Liver (tissue), 8 donors: ENCODE measurements at regions not wholly inside any gene's neighbourhood (a gene's known extent, or its start where the extent isn't known, plus 50 kb on each side); places are given as distances from the start of the nearest gene placed in this dataset.

Experiments
- DNase-seq: peaks from one replicate; pipeline ENCODE4 v3.0.0-alpha.2; 2017; ENCODE audit warnings: low spot score
- H3K27ac ChIP-seq, 2 donors: one replicate each; pipeline ENCODE4 v1.7.0; 2013; ENCODE audit warnings: inconsistent platforms in 2 of 2, low read length in 2 of 2, control low read depth in 1 of 2, low read depth in 1 of 2, mild to moderate bottlenecking in 1 of 2
- H3K27me3 ChIP-seq, 4 donors: one replicate each; pipeline versions ENCODE4 v1.6.1 to v1.7.0; 2013; ENCODE audit warnings: low read length in 3 of 4, inconsistent platforms in 1 of 4, mild to moderate bottlenecking in 1 of 4, moderate library complexity in 1 of 4; ENCODE audit not compliant: control insufficient read depth in 4 of 4, insufficient read depth in 4 of 4
- H3K36me3 ChIP-seq, 4 donors: one replicate each; pipeline versions ENCODE4 v1.6.1 to v1.7.0; 2013; ENCODE audit warnings: low read length in 3 of 4, mild to moderate bottlenecking in 3 of 4, low read depth in 1 of 4, moderate library complexity in 1 of 4; ENCODE audit not compliant: control insufficient read depth in 4 of 4, insufficient read depth in 3 of 4
- H3K4me1 ChIP-seq, 4 donors: one replicate each; pipeline versions ENCODE4 v1.6.1 to v1.7.0; 2013; ENCODE audit warnings: low read length in 3 of 4, mild to moderate bottlenecking in 3 of 4, moderate library complexity in 1 of 4; ENCODE audit not compliant: control insufficient read depth in 4 of 4, insufficient read depth in 4 of 4
- H3K4me3 ChIP-seq, 3 donors: one replicate each; pipeline versions ENCODE4 v1.6.1 to v1.7.0; 2013; ENCODE audit warnings: low read length in 3 of 3, control low read depth in 1 of 3, low read depth in 1 of 3, mild to moderate bottlenecking in 1 of 3
- H3K9ac ChIP-seq, 2 donors: one replicate each; pipeline ENCODE4 v1.7.0; 2013; ENCODE audit warnings: low read length in 2 of 2, mild to moderate bottlenecking in 2 of 2, moderate library complexity in 2 of 2, control low read depth in 1 of 2, low read depth in 1 of 2
- H3K9me3 ChIP-seq, 4 donors: one replicate each; pipeline versions ENCODE4 v1.6.1 to v1.7.0; 2013; ENCODE audit warnings: low read length in 3 of 4; ENCODE audit not compliant: control insufficient read depth in 4 of 4
- ATF3 ChIP-seq: IDR thresholded peaks from 2 replicates; pipeline ENCODE4 v1.6.1; 2016; ENCODE audit warnings: antibody characterized with exemption
- CTCF ChIP-seq: fragments of 150-350 bp; IDR thresholded peaks from 2 replicates; pipeline ENCODE4 v1.5.1; 2017; ENCODE audit warnings: improper control_type of control experiment, low read depth, low read length; ENCODE audit not compliant: missing input control
- EGR1 ChIP-seq, 2 donors: IDR thresholded peaks; 2 replicates each; pipeline ENCODE4 v1.6.1; 2016 to 2018; ENCODE audit warnings: antibody characterized with exemption in 2 of 2, low read depth in 2 of 2
- FOXA1 ChIP-seq: IDR thresholded peaks from 2 replicates; pipeline ENCODE4 v1.6.1; 2016; ENCODE audit warnings: antibody characterized with exemption
- FOXA2 ChIP-seq: IDR thresholded peaks from 2 replicates; pipeline ENCODE4 v1.6.1; 2016; ENCODE audit warnings: antibody characterized with exemption
- GABPA ChIP-seq, 2 donors: IDR thresholded peaks in 1 of 2; conservative IDR thresholded peaks in 1 of 2; 2 replicates each; pipeline ENCODE4 v1.6.1; 2016; ENCODE audit warnings: antibody characterized with exemption in 2 of 2, mild to moderate bottlenecking in 1 of 2, moderate library complexity in 1 of 2
- HNF4A ChIP-seq, 2 donors: conservative IDR thresholded peaks; 2 replicates each; pipeline ENCODE4 v1.6.1; 2016; ENCODE audit warnings: antibody characterized with exemption in 2 of 2, mild to moderate bottlenecking in 2 of 2
- HNF4G ChIP-seq: IDR thresholded peaks from 2 replicates; pipeline ENCODE4 v1.6.1; 2016; ENCODE audit warnings: antibody characterized with exemption
- JUND ChIP-seq, 2 donors: IDR thresholded peaks; 2 replicates each; pipeline ENCODE4 v1.6.1; 2016; ENCODE audit warnings: antibody characterized with exemption in 2 of 2
- NR2F2 ChIP-seq: IDR thresholded peaks from 2 replicates; pipeline ENCODE4 v1.6.1; 2016; ENCODE audit warnings: antibody characterized with exemption
- RAD21 ChIP-seq, 2 donors: IDR thresholded peaks; 2 replicates each; pipeline ENCODE4 v1.6.1; 2016; ENCODE audit warnings: antibody characterized with exemption in 2 of 2, mild to moderate bottlenecking in 2 of 2
- REST ChIP-seq: IDR thresholded peaks from 2 replicates; pipeline ENCODE4 v1.6.1; 2016; ENCODE audit warnings: antibody characterized with exemption, mild to moderate bottlenecking
- RXRA ChIP-seq, 2 donors: IDR thresholded peaks; 2 replicates each; pipeline ENCODE4 v1.6.1; 2017 to 2018; ENCODE audit warnings: antibody characterized with exemption in 2 of 2, mild to moderate bottlenecking in 1 of 2
- SP1 ChIP-seq: IDR thresholded peaks from 2 replicates; pipeline ENCODE4 v1.6.1; 2018; ENCODE audit warnings: antibody characterized with exemption, mild to moderate bottlenecking
- TAF1 ChIP-seq: conservative IDR thresholded peaks from 2 replicates; pipeline ENCODE4 v1.6.1; 2016; ENCODE audit warnings: antibody characterized with exemption, mild to moderate bottlenecking
- YY1 ChIP-seq: IDR thresholded peaks from 2 replicates; pipeline ENCODE4 v1.6.1; 2016; ENCODE audit warnings: antibody characterized with exemption, mild to moderate bottlenecking
- WGBS: extraction: QIAGEN DNeasy Blood & Tissue Kit; methylation state at CpG from one replicate; pipeline ENCODE4 v1.1.7; 2013; 5-methylcytosine and 5-hydroxymethylcytosine counted together
- TF ChIP-seq, protein P1 (sequence below): IDR thresholded peaks from 2 replicates; pipeline ENCODE4 v1.6.1; 2016; ENCODE audit warnings: antibody characterized with exemption
- TF ChIP-seq, protein P2 (sequence below): IDR thresholded peaks from 2 replicates; pipeline ENCODE4 v1.6.1; 2016; ENCODE audit warnings: antibody characterized with exemption
- donor health status: healthy.
- donor health status: healthy.
- donor health status: healthy.
- donor health status: healthy.
- donor health status: healthy.

DNA sequence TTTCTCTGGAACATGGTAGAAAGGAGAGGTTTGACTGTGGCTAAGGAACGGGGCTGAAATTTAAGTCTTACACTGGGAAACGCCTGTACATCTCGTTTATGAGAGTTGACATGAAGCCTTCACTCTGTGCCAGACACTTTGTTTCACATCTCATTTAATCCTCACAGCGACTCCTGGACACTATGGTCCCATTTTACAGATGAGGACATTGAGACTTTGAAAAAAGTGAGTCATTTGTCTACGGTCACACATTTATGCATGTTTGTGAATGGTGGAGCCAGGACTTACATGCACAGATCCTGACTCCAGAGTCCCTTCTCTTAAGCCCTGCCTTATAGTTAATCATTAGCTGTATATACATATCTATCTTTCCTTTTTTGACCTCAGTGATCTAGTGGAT lies 318.4 kb upstream of the EEF2KMT start (continued):
- TF ChIP-seq NR2F2 = no peak
- no peak for TF ChIP-seq RAD21 (IDR thresholded peaks at IDR 0.05)
- TF ChIP-seq, protein P1, sequence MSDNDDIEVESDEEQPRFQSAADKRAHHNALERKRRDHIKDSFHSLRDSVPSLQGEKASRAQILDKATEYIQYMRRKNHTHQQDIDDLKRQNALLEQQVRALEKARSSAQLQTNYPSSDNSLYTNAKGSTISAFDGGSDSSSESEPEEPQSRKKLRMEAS = no peak
- no peak for TF ChIP-seq YY1
- no peak for TF ChIP-seq GABPA (IDR thresholded peaks at IDR 0.05 in 1 of 2, conservative IDR thresholded peaks at IDR 0.05 in 1 of 2)

GRCh38 chr16:5415123-5415522 lies 317.5 kb upstream of the EEF2KMT start:
- no peak for DNase-seq
- Histone ChIP-seq H3K4me3 (no peak overlapping the region), H3K27me3 (no peaks in the 10 kb centered on the region), H3K4me1 (no peaks in the 10 kb centered on the region), H3K9ac (no peak overlapping the region), H3K27ac (no peak overlapping the region), H3K36me3 (no peaks in the 10 kb centered on the region), H3K9me3 (no peaks in the 10 kb centered on the region)
- no peak for TF ChIP-seq CTCF
- no peak for TF ChIP-seq YY1
- no peak for TF ChIP-seq RXRA (IDR thresholded peaks at IDR 0.05)
- no peak for TF ChIP-seq FOXA2
- TF ChIP-seq FOXA1 = no peak
- no peak for TF ChIP-seq JUND (IDR thresholded peaks at IDR 0.05)
- TF ChIP-seq NR2F2 = no peak
- TF ChIP-seq ATF3 = no peak
- TF ChIP-seq EGR1 (IDR thresholded peaks at IDR 0.05; ENCODE audit: low read depth in 2 of 2) = no peak
- no peak for TF ChIP-seq GABPA (IDR thresholded peaks at IDR 0.05 in 1 of 2, conservative IDR thresholded peaks at IDR 0.05 in 1 of 2)
- TF ChIP-seq, protein P2, sequence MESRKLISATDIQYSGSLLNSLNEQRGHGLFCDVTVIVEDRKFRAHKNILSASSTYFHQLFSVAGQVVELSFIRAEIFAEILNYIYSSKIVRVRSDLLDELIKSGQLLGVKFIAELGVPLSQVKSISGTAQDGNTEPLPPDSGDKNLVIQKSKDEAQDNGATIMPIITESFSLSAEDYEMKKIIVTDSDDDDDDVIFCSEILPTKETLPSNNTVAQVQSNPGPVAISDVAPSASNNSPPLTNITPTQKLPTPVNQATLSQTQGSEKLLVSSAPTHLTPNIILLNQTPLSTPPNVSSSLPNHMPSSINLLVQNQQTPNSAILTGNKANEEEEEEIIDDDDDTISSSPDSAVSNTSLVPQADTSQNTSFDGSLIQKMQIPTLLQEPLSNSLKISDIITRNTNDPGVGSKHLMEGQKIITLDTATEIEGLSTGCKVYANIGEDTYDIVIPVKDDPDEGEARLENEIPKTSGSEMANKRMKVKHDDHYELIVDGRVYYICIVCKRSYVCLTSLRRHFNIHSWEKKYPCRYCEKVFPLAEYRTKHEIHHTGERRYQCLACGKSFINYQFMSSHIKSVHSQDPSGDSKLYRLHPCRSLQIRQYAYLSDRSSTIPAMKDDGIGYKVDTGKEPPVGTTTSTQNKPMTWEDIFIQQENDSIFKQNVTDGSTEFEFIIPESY = no peak
- no peak for TF ChIP-seq SP1
- TF ChIP-seq, protein P1 = no peak
- TF ChIP-seq RAD21 (IDR thresholded peaks at IDR 0.05) = no peak
- no peak for TF ChIP-seq HNF4G
- TF ChIP-seq REST = no peak
- no peak for TF ChIP-seq HNF4A (conservative IDR thresholded peaks at IDR 0.05)
- TF ChIP-seq TAF1 = no peak
- 36% methylated on average over 7 of the region's 7 CpGs for WGBS
